ENCODE measurements at regions not wholly inside any gene's neighbourhood (a gene's known extent, or its start where the extent isn't known, plus 50 kb on each side); places are given as distances from the start of the nearest gene placed in this dataset.

DNA sequence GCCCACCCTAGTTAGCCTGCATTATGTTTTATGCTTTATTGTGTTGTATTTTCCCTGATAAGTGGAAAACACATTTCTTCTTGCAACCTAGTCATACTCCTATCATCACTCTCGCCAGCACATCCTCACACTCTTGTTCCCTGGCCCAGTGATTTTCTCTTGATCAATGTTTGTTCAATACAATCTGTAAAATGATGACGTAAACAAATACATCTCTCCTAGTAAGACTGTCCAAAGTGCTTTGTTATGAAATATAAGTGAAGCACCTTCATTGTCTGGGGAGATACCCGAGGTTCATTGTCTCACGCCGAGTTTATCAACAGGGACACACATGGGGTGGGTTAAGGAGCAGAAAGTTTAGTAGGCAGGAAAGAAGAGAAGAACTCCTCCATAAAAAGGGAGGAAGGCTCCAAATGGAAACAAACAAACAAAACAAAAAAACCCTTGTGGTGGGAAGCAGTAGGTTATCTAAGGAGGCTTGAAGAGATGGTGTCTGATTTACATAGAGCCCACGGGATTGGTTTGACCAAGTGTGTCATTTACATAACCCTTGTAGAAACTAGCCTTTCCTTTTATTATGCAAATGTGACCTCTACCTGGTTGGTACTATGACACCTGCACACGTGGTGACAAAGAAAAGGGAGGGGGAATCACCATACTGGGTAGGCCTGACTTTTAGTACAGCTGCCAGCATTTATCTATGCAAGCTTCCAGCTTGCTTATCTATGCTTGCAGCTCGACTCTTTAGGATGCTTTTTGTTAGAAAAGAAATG lies 1317.9 kb upstream of the SPRY2 start:
- Histone ChIP-seq H3K4me3 (ENCODE audit: low read depth, low read length) (no peak overlapping the region), H3K36me3 (ENCODE audit: control insufficient read depth, insufficient read depth, low read length) (no peaks in the 10 kb centered on the region), H3K27me3 (ENCODE audit: control insufficient read depth, insufficient read depth, low read length) (no peaks in the 10 kb centered on the region)
- TF ChIP-seq, protein P1, sequence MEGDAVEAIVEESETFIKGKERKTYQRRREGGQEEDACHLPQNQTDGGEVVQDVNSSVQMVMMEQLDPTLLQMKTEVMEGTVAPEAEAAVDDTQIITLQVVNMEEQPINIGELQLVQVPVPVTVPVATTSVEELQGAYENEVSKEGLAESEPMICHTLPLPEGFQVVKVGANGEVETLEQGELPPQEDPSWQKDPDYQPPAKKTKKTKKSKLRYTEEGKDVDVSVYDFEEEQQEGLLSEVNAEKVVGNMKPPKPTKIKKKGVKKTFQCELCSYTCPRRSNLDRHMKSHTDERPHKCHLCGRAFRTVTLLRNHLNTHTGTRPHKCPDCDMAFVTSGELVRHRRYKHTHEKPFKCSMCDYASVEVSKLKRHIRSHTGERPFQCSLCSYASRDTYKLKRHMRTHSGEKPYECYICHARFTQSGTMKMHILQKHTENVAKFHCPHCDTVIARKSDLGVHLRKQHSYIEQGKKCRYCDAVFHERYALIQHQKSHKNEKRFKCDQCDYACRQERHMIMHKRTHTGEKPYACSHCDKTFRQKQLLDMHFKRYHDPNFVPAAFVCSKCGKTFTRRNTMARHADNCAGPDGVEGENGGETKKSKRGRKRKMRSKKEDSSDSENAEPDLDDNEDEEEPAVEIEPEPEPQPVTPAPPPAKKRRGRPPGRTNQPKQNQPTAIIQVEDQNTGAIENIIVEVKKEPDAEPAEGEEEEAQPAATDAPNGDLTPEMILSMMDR (IDR thresholded peaks at IDR 0.05; ENCODE audit: insufficient read depth, low read length, poor library complexity, severe bottlenecking): no peak
- no peak for DNase-seq (ENCODE audit: low read depth)

DNA sequence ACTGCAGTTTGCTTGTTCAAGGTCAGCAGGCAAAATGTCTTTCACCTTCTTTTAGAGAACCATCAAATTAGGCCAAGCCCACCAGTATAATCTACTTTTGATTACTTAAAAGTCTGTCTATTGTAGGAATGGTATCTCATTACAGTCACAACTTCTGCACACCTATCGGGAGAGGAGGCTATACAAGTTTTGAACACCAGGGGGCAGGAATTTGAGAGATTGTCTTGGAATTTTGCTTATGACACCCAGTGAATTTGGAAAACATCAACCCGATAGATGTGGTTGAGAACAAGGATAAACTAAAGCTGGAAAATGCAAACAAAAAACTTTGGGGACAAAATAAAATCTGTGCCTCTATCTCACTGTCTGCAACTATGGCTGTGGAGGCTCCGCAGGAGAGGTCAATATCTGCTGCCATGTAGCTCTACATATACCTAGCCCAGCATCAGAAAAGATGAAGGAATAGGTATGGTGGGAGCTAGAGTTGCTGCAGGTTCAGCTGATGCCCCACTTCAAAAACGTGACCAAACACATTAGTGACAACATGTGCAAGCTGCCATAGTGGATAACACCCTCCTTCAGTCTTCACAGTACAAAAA lies 1299.2 kb upstream of the SPRY2 start:
- TF ChIP-seq, protein P1 (IDR thresholded peaks at IDR 0.05; ENCODE audit: insufficient read depth, low read length, poor library complexity, severe bottlenecking): peak; percentile 58
- H3K27me3 ChIP-seq (ENCODE audit: control insufficient read depth, insufficient read depth, low read length): no peaks in the 10 kb centered on the region
- DNase-seq (ENCODE audit: low read depth): no peak

DNA sequence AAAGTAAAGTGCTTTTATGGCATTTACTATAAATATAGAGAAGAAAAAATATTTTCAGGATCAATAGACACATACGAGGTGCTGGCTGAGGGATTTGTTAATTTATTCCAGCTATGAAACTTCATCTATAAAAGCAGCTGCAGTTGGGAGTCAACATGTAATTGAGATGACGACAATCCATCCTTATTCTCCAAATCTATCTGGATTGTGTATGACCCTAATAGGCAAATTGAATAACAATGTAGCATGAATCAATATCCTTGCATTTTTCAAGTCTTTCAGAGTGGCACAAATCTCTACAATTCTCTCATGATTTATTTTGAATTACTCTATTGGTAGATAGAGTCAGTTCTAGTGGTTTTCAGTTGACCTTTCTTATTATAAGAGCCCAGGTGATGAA lies 1296.5 kb upstream of the SPRY2 start:
- TF ChIP-seq, protein P1 (IDR thresholded peaks at IDR 0.05; ENCODE audit: insufficient read depth, low read length, poor library complexity, severe bottlenecking): no peak
- no peak for DNase-seq (ENCODE audit: low read depth)
- H3K27me3 ChIP-seq (ENCODE audit: control insufficient read depth, insufficient read depth, low read length): no peaks in the 10 kb centered on the region
- H3K4me3 ChIP-seq (ENCODE audit: low read depth, low read length): no peak overlapping the region
- H3K36me3 ChIP-seq (ENCODE audit: control insufficient read depth, insufficient read depth, low read length): no peaks in the 10 kb centered on the region

More for the DNA sequence above, 1299.2 kb upstream of the SPRY2 start:
- Histone ChIP-seq H3K36me3 (ENCODE audit: control insufficient read depth, insufficient read depth, low read length) (no peaks in the 10 kb centered on the region), H3K4me3 (ENCODE audit: low read depth, low read length) (no peak overlapping the region)

DNA sequence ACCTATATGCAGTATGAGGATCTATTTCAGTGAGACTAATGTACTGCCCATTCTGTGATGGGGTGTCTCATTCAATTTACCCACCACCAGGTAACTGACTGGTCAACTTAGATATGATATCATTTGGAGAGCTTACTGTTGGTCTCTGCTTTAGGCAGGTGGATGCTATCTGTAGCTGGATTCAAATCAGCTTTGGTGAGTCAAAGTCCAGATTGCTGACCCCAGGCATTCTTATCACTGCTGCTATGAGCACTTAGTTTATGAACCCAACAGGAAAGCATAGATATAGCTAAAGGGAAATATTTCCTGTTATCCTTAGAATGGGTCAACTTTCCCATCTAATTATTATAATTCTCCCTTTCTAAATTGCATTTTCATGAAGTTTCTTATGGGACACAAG lies 1295.2 kb upstream of the SPRY2 start:
- DNase-seq (ENCODE audit: low read depth): no peak
- no peaks in the 10 kb centered on the region for H3K36me3 ChIP-seq (ENCODE audit: control insufficient read depth, insufficient read depth, low read length)
- H3K4me3 ChIP-seq (ENCODE audit: low read depth, low read length): no peak overlapping the region
- H3K27me3 ChIP-seq (ENCODE audit: control insufficient read depth, insufficient read depth, low read length): no peaks in the 10 kb centered on the region
- TF ChIP-seq, protein P1 (IDR thresholded peaks at IDR 0.05; ENCODE audit: insufficient read depth, low read length, poor library complexity, severe bottlenecking): no peak

DNA sequence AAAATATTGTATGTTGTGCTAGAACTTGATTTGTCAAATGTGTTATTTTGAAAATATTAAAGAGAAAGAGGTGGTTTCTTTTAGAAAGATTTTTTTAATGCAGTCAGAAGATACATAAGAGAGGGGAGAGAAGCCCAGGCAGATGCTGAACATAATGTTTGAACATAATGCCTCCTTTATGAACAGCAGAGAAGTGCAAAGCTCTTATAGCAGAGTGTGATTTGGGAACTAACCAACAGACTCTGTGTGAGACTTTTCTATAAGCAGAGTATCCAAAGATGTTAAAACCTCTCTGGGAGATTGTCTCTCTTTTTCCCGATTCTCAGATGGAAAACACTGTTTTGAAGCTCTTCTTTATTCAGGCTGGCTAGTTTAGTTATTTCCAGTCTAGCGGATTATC lies 1274.1 kb upstream of the SPRY2 start:
- DNase-seq (ENCODE audit: low read depth): no peak
- Histone ChIP-seq H3K4me3 (ENCODE audit: low read depth, low read length) (no peak overlapping the region), H3K36me3 (ENCODE audit: control insufficient read depth, insufficient read depth, low read length) (no peaks in the 10 kb centered on the region), H3K27me3 (ENCODE audit: control insufficient read depth, insufficient read depth, low read length) (no peaks in the 10 kb centered on the region)
- TF ChIP-seq, protein P1 (IDR thresholded peaks at IDR 0.05; ENCODE audit: insufficient read depth, low read length, poor library complexity, severe bottlenecking): no peak
